ENCODE measurements at regions not wholly inside any gene's neighbourhood (a gene's known extent, or its start where the extent isn't known, plus 50 kb on each side); places are given as distances from the start of the nearest gene placed in this dataset.

GRCh38 chr5:128673411-128673957 is 135.4 kb upstream of the FBN2 start:
- H3K4me2 ChIP-seq (ENCODE audit: low read length), result no peak overlapping the region
- no peaks in the 10 kb centered on the region for H4K20me1 ChIP-seq (ENCODE audit: insufficient read depth, low read length)
- no peak overlapping the region for H3K27ac Mint-ChIP-seq (ENCODE audit: unreplicated experiment)
- H3K9me3 Mint-ChIP-seq (ENCODE audit: unreplicated experiment), result peaks cover 5% of the 10 kb centered on the region
- H3K4me1 ChIP-seq (ENCODE audit: insufficient read depth, low read length), result no peaks in the 10 kb centered on the region
- no peak overlapping the region for H3K9ac ChIP-seq (ENCODE audit: low read length)
- H3K27me3 ChIP-seq (ENCODE audit: insufficient read depth, low read length), result no peaks in the 10 kb centered on the region
- H3K36me3 Mint-ChIP-seq (ENCODE audit: low read depth, unreplicated experiment), result no peaks in the 10 kb centered on the region
- no peak for TF ChIP-seq EZH2 (IDR thresholded peaks at IDR 0.05; ENCODE audit: insufficient read depth, low read length)
- no peak for TF ChIP-seq CTCF (IDR thresholded peaks at IDR 0.05; ENCODE audit: insufficient read depth, low read depth, low read length)
- no peak for FAIRE-seq
- H3K27ac ChIP-seq (ENCODE audit: low read depth, low read length), result no peak overlapping the region
- H3K27me3 Mint-ChIP-seq (ENCODE audit: low read depth, unreplicated experiment), result no peaks in the 10 kb centered on the region
- H3K4me3 Mint-ChIP-seq (ENCODE audit: unreplicated experiment), result no peak overlapping the region
- no peaks in the 10 kb centered on the region for H3K79me2 ChIP-seq (ENCODE audit: insufficient read depth, low read length)
- H3K4me1 Mint-ChIP-seq (ENCODE audit: low read depth, unreplicated experiment), result no peaks in the 10 kb centered on the region
- no peak overlapping the region for H2AFZ ChIP-seq (ENCODE audit: low read depth, low read length)
- no peak for DNase-seq (ENCODE audit: low read depth)
- no peaks in the 10 kb centered on the region for H3K9me3 ChIP-seq (ENCODE audit: insufficient read depth, low read depth, low read length)
- no peak overlapping the region for H3K4me3 ChIP-seq (ENCODE audit: insufficient read depth, low read depth, low read length)
- no peaks in the 10 kb centered on the region for H3K36me3 ChIP-seq (ENCODE audit: insufficient read depth, low read length)

- Histone ChIP-seq H3K4me2 (ENCODE audit: low read length) (no peak overlapping the region), H3K27ac (ENCODE audit: low read depth, low read length) (no peak overlapping the region), H2AFZ (ENCODE audit: low read depth, low read length) (no peak overlapping the region), H3K27me3 (ENCODE audit: insufficient read depth, low read length) (no peaks in the 10 kb centered on the region), H4K20me1 (ENCODE audit: insufficient read depth, low read length) (no peaks in the 10 kb centered on the region), H3K79me2 (ENCODE audit: insufficient read depth, low read length) (no peaks in the 10 kb centered on the region), H3K9me3 (ENCODE audit: insufficient read depth, low read depth, low read length) (no peaks in the 10 kb centered on the region), H3K4me3 (ENCODE audit: insufficient read depth, low read depth, low read length) (no peak overlapping the region), H3K9ac (ENCODE audit: low read length) (no peak overlapping the region), H3K36me3 (ENCODE audit: insufficient read depth, low read length) (no peaks in the 10 kb centered on the region), H3K4me1 (ENCODE audit: insufficient read depth, low read length) (no peaks in the 10 kb centered on the region)
- no peaks in the 10 kb centered on the region for H3K4me1 Mint-ChIP-seq (ENCODE audit: low read depth, unreplicated experiment)
- H3K4me3 Mint-ChIP-seq (ENCODE audit: unreplicated experiment), result no peak overlapping the region
- no peaks in the 10 kb centered on the region for H3K36me3 Mint-ChIP-seq (ENCODE audit: low read depth, unreplicated experiment)
- peaks cover 5% of the 10 kb centered on the region for H3K9me3 Mint-ChIP-seq (ENCODE audit: unreplicated experiment)
- DNase-seq (ENCODE audit: low read depth), result no peak
- peaks cover 1% of the 10 kb centered on the region for H3K27me3 Mint-ChIP-seq (ENCODE audit: low read depth, unreplicated experiment)
- FAIRE-seq, result no peak
- no peak for TF ChIP-seq EZH2 (IDR thresholded peaks at IDR 0.05; ENCODE audit: insufficient read depth, low read length)
- no peak for TF ChIP-seq CTCF (IDR thresholded peaks at IDR 0.05; ENCODE audit: insufficient read depth, low read depth, low read length)
- H3K27ac Mint-ChIP-seq (ENCODE audit: unreplicated experiment), result no peak overlapping the region
Observed at GRCh38 chr5:128673970-128674369, 135.9 kb upstream of the FBN2 start.

GRCh38 chr5:128674837-128675446 is 136.9 kb upstream of the FBN2 start:
- no peak overlapping the region for H2AFZ ChIP-seq (ENCODE audit: low read depth, low read length)
- no peaks in the 10 kb centered on the region for H4K20me1 ChIP-seq (ENCODE audit: insufficient read depth, low read length)
- no peak overlapping the region for H3K27ac Mint-ChIP-seq (ENCODE audit: unreplicated experiment)
- H3K9ac ChIP-seq (ENCODE audit: low read length), result no peak overlapping the region
- no peak overlapping the region for H3K4me2 ChIP-seq (ENCODE audit: low read length)
- FAIRE-seq (no peak), DNase-seq (ENCODE audit: low read depth) (peak; percentile 7)
- H3K36me3 Mint-ChIP-seq (ENCODE audit: low read depth, unreplicated experiment), result no peaks in the 10 kb centered on the region
- peaks cover 3% of the 10 kb centered on the region for H3K27me3 Mint-ChIP-seq (ENCODE audit: low read depth, unreplicated experiment)
- H3K9me3 ChIP-seq (ENCODE audit: insufficient read depth, low read depth, low read length), result no peaks in the 10 kb centered on the region
- no peaks in the 10 kb centered on the region for H3K4me1 ChIP-seq (ENCODE audit: insufficient read depth, low read length)
- H3K4me1 Mint-ChIP-seq (ENCODE audit: low read depth, unreplicated experiment), result no peaks in the 10 kb centered on the region
- H3K27me3 ChIP-seq (ENCODE audit: insufficient read depth, low read length), result no peaks in the 10 kb centered on the region
- H3K9me3 Mint-ChIP-seq (ENCODE audit: unreplicated experiment), result peaks cover 7% of the 10 kb centered on the region
- H3K79me2 ChIP-seq (ENCODE audit: insufficient read depth, low read length), result no peaks in the 10 kb centered on the region
- TF ChIP-seq EZH2 (IDR thresholded peaks at IDR 0.05; ENCODE audit: insufficient read depth, low read length) (no peak), CTCF (IDR thresholded peaks at IDR 0.05; ENCODE audit: insufficient read depth, low read depth, low read length) (peak; percentile 83)
- H3K4me3 Mint-ChIP-seq (ENCODE audit: unreplicated experiment), result no peak overlapping the region
- no peaks in the 10 kb centered on the region for H3K36me3 ChIP-seq (ENCODE audit: insufficient read depth, low read length)
- no peak overlapping the region for H3K4me3 ChIP-seq (ENCODE audit: insufficient read depth, low read depth, low read length)
- no peak overlapping the region for H3K27ac ChIP-seq (ENCODE audit: low read depth, low read length)
